Trophoblast cell (in vitro differentiated cells and primary cell): ENCODE measurements at regions not wholly inside any gene's neighbourhood (a gene's known extent, or its start where the extent isn't known, plus 50 kb on each side); places are given as distances from the start of the nearest gene placed in this dataset.
"Not testable (repeated sequence)": the region's sequence is repeated elsewhere in the genome, so short reads cannot be mapped to it uniquely, and the experiment has no call there.

Experiments used
- DNase-seq, 2 donors: peaks; one replicate each; pipeline ENCODE4 v3.0.0-alpha.2; 2016
- H2AFZ ChIP-seq: 2 replicates; pipeline ENCODE4 v1.6.1; 2013; ENCODE audit warnings: low read length, moderate library complexity, mild to moderate bottlenecking; ENCODE audit not compliant: insufficient read depth, poor library complexity
- H2AK5ac ChIP-seq: 2 replicates; pipeline ENCODE4 v1.6.1; 2013; ENCODE audit warnings: mild to moderate bottlenecking, low read length
- H2BK120ac ChIP-seq: 2 replicates; pipeline ENCODE4 v1.6.1; 2013; ENCODE audit warnings: low read length, mild to moderate bottlenecking, moderate library complexity; ENCODE audit not compliant: insufficient read depth, poor library complexity
- H2BK12ac ChIP-seq: 2 replicates; pipeline ENCODE4 v1.6.1; 2013; ENCODE audit warnings: mild to moderate bottlenecking, low read length, moderate library complexity
- H2BK5ac ChIP-seq: 2 replicates; pipeline ENCODE4 v1.6.1; 2013; ENCODE audit warnings: low read length, low read depth, moderate library complexity, mild to moderate bottlenecking; ENCODE audit not compliant: poor library complexity
- H3K14ac ChIP-seq: 2 replicates; pipeline ENCODE4 v1.6.1; 2013; ENCODE audit warnings: mild to moderate bottlenecking, low read length
- H3K18ac ChIP-seq: 2 replicates; pipeline ENCODE4 v1.6.1; 2013; ENCODE audit warnings: mild to moderate bottlenecking, low read length
- H3K23ac ChIP-seq: 2 replicates; pipeline ENCODE4 v1.6.1; 2013; ENCODE audit warnings: low read length
- H3K27ac ChIP-seq: 2 replicates; pipeline ENCODE4 v1.5.1; 2013; ENCODE audit warnings: low read depth, mild to moderate bottlenecking, inconsistent platforms, low read length, moderate library complexity
- H3K27me3 ChIP-seq: 2 replicates; pipeline ENCODE4 v1.6.1; 2013; ENCODE audit warnings: inconsistent platforms, mild to moderate bottlenecking, low read length, moderate library complexity; ENCODE audit not compliant: insufficient read depth
- H3K36me3 ChIP-seq, 2 experiments: 1 replicate in 1 of 2; 2 replicates in 1 of 2; pipeline ENCODE4 v1.6.1; 2013; ENCODE audit warnings: low read length in 2 of 2, mild to moderate bottlenecking in 2 of 2, moderate library complexity in 1 of 2; ENCODE audit not compliant: insufficient read depth in 2 of 2, control insufficient read depth in 1 of 2
- H3K4ac ChIP-seq: 2 replicates; pipeline ENCODE4 v1.6.1; 2013; ENCODE audit warnings: low read depth, mild to moderate bottlenecking, low read length, moderate library complexity
- H3K4me1 ChIP-seq, 2 experiments: 1 replicate in 1 of 2; 2 replicates in 1 of 2; pipeline ENCODE4 v1.6.1; 2013; ENCODE audit warnings: low read length in 2 of 2, mild to moderate bottlenecking in 2 of 2, moderate library complexity in 1 of 2; ENCODE audit not compliant: insufficient read depth in 2 of 2, control insufficient read depth in 1 of 2
- H3K4me2 ChIP-seq: 2 replicates; pipeline ENCODE4 v1.6.1; 2013; ENCODE audit warnings: inconsistent platforms, mild to moderate bottlenecking, low read length, moderate library complexity
- H3K4me3 ChIP-seq: 2 replicates; pipeline ENCODE4 v1.5.1; 2013; ENCODE audit warnings: mild to moderate bottlenecking, low read depth, low read length, inconsistent platforms
- H3K79me1 ChIP-seq: one replicate; pipeline ENCODE4 v1.6.1; 2013; ENCODE audit warnings: low read length
- H3K79me2 ChIP-seq: 2 replicates; pipeline ENCODE4 v1.6.1; 2013; ENCODE audit warnings: low read length, mild to moderate bottlenecking; ENCODE audit not compliant: control insufficient read depth, insufficient read depth, poor library complexity
- H3K9ac ChIP-seq: 2 replicates; pipeline ENCODE4 v1.6.1; 2013; ENCODE audit warnings: mild to moderate bottlenecking, low read length
- H3K9me3 ChIP-seq: 2 replicates; pipeline ENCODE4 v1.6.1; 2013; ENCODE audit warnings: low read depth, mild to moderate bottlenecking, control low read depth, inconsistent platforms, low read length; ENCODE audit not compliant: insufficient read depth
- H4K12ac ChIP-seq: 2 replicates; pipeline ENCODE4 v1.6.1; 2013; ENCODE audit warnings: low read depth, mild to moderate bottlenecking, low read length, moderate library complexity
- H4K8ac ChIP-seq: 2 replicates; pipeline ENCODE4 v1.6.1; 2013; ENCODE audit warnings: low read depth, mild to moderate bottlenecking, low read length, moderate library complexity
- H4K91ac ChIP-seq: one replicate; pipeline ENCODE4 v1.6.1; 2013; ENCODE audit warnings: low read depth, mild to moderate bottlenecking, low read length, moderate library complexity
- WGBS: extraction: QIAGEN DNeasy Blood & Tissue Kit; methylation state at CpG from one replicate; pipeline ENCODE4 v1.1.7; 2013; ENCODE audit warnings: missing lambda C conversion rate; ENCODE audit not compliant: insufficient read length, insufficient coverage; ENCODE audit errors: extremely low coverage; 5-methylcytosine and 5-hydroxymethylcytosine counted together

- Histone ChIP-seq H3K4ac (peak overlapping the region; percentile 50), H3K18ac (peak overlapping the region; percentile 29), H3K79me2 (no peaks in the 10 kb centered on the region), H3K4me3 (no peak overlapping the region), H4K91ac (no peak overlapping the region), H2AK5ac (no peak overlapping the region), H2BK12ac (peak overlapping the region; percentile 53), H4K12ac (no peak overlapping the region), H3K79me1 (no peaks in the 10 kb centered on the region), H3K9ac (no peak overlapping the region), H2BK5ac (peak overlapping the region; percentile 38), H2BK120ac (no peak overlapping the region), H3K23ac (no peak overlapping the region), H3K27me3 (no peaks in the 10 kb centered on the region), H3K9me3 (no peaks in the 10 kb centered on the region), H3K4me2 (no peak overlapping the region), H3K14ac (peak overlapping the region; percentile 65), H3K27ac (no peak overlapping the region), H2AFZ (no peak overlapping the region), H3K36me3 (no peaks in the 10 kb centered on the region), H3K4me1 (peaks cover 5% of the 10 kb centered on the region in 2 experiments), H4K8ac (no peak overlapping the region)
- no peak for DNase-seq
- no CpG with 5 or more reads among the region's 3 CpGs for WGBS
Measured at GRCh38 chr12:94841177-94841576, 162.3 kb downstream of the NDUFA12 start.

DNA sequence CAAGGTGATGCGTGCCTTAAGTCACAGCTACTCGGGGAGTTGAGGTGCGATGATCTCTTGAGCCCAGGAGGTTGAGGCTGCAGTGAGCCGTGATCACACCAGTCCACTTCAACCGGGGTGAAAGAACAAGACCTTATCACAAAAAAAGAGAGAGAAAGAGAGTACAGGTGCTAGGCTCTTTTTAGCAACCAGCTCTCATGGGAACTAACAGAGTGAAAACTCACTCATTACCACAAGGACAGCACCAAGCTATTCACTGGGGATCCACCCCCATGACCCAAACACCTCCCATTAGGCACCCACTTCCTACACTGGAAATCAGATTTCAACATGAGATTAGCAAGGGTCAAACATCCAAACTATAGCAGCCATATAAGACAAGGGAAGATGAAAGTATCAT, 164.2 kb downstream of the NDUFA12 start:
- Histone ChIP-seq H3K27ac (no peak overlapping the region), H3K4me1 (peaks cover 8 to 12% of the 10 kb centered on the region in 2 experiments), H3K79me2 (peaks cover 4% of the 10 kb centered on the region), H3K4me2 (no peak overlapping the region), H3K79me1 (peaks cover 7% of the 10 kb centered on the region), H2BK12ac (no peak overlapping the region), H4K8ac (no peak overlapping the region), H4K12ac (no peak overlapping the region), H3K9me3 (no peaks in the 10 kb centered on the region), H2BK120ac (no peak overlapping the region), H3K27me3 (no peaks in the 10 kb centered on the region), H3K14ac (no peak overlapping the region), H3K4me3 (no peak overlapping the region), H4K91ac (no peak overlapping the region), H3K9ac (no peak overlapping the region), H2BK5ac (no peak overlapping the region), H3K4ac (no peak overlapping the region), H3K23ac (no peak overlapping the region), H2AFZ (no peak overlapping the region), H3K18ac (no peak overlapping the region), H2AK5ac (no peak overlapping the region), H3K36me3 (no peaks in the 10 kb centered on the region)
- no CpG with 5 or more reads among the region's 5 CpGs for WGBS
- no peak for DNase-seq

GRCh38 chr12:94836952-94837670, 166.4 kb downstream of the NDUFA12 start:
- H2AK5ac ChIP-seq, H2BK120ac ChIP-seq, H3K27me3 ChIP-seq, H3K14ac ChIP-seq, H4K8ac ChIP-seq, H3K27ac ChIP-seq, H3K4me2 ChIP-seq, H3K9me3 ChIP-seq, H4K91ac ChIP-seq, H3K4me3 ChIP-seq, H4K12ac ChIP-seq, H3K9ac ChIP-seq, H3K79me2 ChIP-seq, H3K18ac ChIP-seq, H3K36me3 ChIP-seq, H2BK12ac ChIP-seq, H2AFZ ChIP-seq, H3K23ac ChIP-seq, H3K4ac ChIP-seq, H2BK5ac ChIP-seq: not testable (repeated sequence)
- Histone ChIP-seq H3K79me1 (peaks cover 20% of the 10 kb centered on the region), H3K4me1 (peaks cover 17 to 21% of the 10 kb centered on the region in 2 experiments)
- peak in 1 of 2 donors; percentile 15 for DNase-seq
- no CpG with 5 or more reads among the region's 13 CpGs for WGBS

DNA sequence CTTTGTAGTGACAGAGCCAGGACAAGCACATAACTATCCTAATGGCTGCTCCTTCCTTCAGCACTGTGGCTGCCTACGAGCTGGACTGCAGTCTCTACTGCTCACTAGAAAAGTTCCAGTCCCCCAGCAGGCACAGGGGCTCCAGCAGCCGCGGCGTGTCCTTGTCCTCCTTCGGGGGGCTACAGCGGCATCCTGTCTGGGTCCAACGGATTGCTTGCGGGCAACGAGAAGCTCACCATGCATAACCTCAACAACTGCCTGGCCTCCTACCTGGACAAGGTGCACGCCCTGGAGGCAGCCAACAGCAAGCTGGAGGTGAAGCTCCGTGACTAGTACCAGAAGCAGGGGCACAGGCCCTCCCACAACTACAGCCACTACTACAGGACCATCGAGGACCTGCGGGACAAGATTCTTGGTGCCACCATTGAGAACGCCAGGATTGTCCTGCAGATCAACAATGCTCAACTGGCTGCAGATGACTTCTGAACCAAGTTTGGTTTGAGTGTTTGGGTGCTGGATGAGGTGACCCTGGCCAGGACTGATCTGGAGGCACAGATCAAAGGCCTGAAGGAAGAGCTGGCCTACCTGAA, 169.4 kb downstream of the NDUFA12 start:
- Histone ChIP-seq H3K4me2 (peak overlapping the region; percentile 9), H3K79me1 (peaks cover 23% of the 10 kb centered on the region), H3K4me3 (no peak overlapping the region), H2BK12ac (peak overlapping the region; percentile 80), H3K27me3 (no peaks in the 10 kb centered on the region), H4K8ac (peak overlapping the region; percentile 4), H3K79me2 (peaks cover 10% of the 10 kb centered on the region), H2AFZ (no peak overlapping the region), H4K12ac (no peak overlapping the region), H3K14ac (peak overlapping the region; percentile 38), H3K4me1 (peaks cover 20 to 28% of the 10 kb centered on the region in 2 experiments), H2BK120ac (peak overlapping the region; percentile 61), H4K91ac (peak overlapping the region; percentile 67), H3K23ac (no peak overlapping the region), H3K18ac (peak overlapping the region; percentile 66), H3K4ac (peak overlapping the region; percentile 31), H3K27ac (peak overlapping the region; percentile 96), H3K9ac (no peak overlapping the region), H2AK5ac (peak overlapping the region; percentile 40), H3K9me3 (peaks cover 3% of the 10 kb centered on the region), H2BK5ac (peak overlapping the region; percentile 44), H3K36me3 (no peaks in the 10 kb centered on the region)
- no CpG with 5 or more reads among the region's 14 CpGs for WGBS
- no peak for DNase-seq
